IPS DF 6.9 (cell line): ENCODE measurements at regions not wholly inside any gene's neighbourhood (a gene's known extent, or its start where the extent isn't known, plus 50 kb on each side); places are given as distances from the start of the nearest gene placed in this dataset.

Experiments
- DNase-seq: peaks from one replicate; pipeline ENCODE4 v3.0.0-alpha.2; 2013; ENCODE audit warnings: low read depth, low spot score
- H3K27ac ChIP-seq: one replicate; pipeline ENCODE4 v1.5.1; 2013; ENCODE audit warnings: low read length, control low read depth
- H3K27me3 ChIP-seq: 2 replicates; pipeline ENCODE4 v1.6.1; 2013; ENCODE audit warnings: mild to moderate bottlenecking, low read length; ENCODE audit not compliant: control insufficient read depth, insufficient read depth
- H3K36me3 ChIP-seq: 2 replicates; pipeline ENCODE4 v1.6.1; 2013; ENCODE audit warnings: low read length; ENCODE audit not compliant: control insufficient read depth, insufficient read depth
- H3K4me1 ChIP-seq: 2 replicates; pipeline ENCODE4 v1.6.1; 2013; ENCODE audit warnings: low read length; ENCODE audit not compliant: control insufficient read depth, insufficient read depth
- H3K4me3 ChIP-seq: 2 replicates; pipeline ENCODE4 v1.5.1; 2013; ENCODE audit warnings: mild to moderate bottlenecking, low read length
- H3K9me3 ChIP-seq: 2 replicates; pipeline ENCODE4 v1.6.1; 2013; ENCODE audit warnings: low read length, inconsistent platforms; ENCODE audit not compliant: control insufficient read depth, insufficient read depth
- WGBS: extraction: QIAGEN DNeasy Blood & Tissue Kit; methylation state at CpG from one replicate; pipeline ENCODE4 v1.1.7; 2013; ENCODE audit warnings: mixed read lengths, missing lambda C conversion rate; ENCODE audit not compliant: insufficient read length, insufficient coverage; 5-methylcytosine and 5-hydroxymethylcytosine counted together

DNA sequence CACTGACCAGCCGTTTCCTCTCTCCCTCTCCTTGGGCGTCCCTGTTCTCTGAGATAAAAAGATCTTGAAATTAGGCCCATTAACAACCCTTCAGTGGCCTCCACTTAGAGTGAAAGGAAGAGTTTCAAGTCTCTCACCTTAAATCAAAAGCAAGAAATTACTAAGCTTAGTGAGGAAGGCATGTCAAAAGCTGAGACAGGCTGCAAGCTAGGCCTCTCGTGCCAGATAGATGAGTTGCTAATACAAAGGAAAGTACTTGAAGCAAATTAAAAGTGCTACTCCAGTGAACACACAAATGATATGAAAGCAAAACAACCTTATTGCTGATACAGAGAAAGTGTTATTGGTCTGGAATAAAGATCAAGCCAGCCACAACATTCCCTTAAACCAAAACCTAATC lies 331.3 kb upstream of the SEMA6A start:
- DNase-seq = no peak
- H3K4me3 ChIP-seq = no peak overlapping the region
- H3K4me1 ChIP-seq = no peaks in the 10 kb centered on the region
- H3K36me3 ChIP-seq = no peaks in the 10 kb centered on the region
- WGBS = no CpG with 5 or more reads among the region's 3 CpGs
- no peak overlapping the region for H3K27ac ChIP-seq
- H3K27me3 ChIP-seq = no peaks in the 10 kb centered on the region
- no peaks in the 10 kb centered on the region for H3K9me3 ChIP-seq

DNA sequence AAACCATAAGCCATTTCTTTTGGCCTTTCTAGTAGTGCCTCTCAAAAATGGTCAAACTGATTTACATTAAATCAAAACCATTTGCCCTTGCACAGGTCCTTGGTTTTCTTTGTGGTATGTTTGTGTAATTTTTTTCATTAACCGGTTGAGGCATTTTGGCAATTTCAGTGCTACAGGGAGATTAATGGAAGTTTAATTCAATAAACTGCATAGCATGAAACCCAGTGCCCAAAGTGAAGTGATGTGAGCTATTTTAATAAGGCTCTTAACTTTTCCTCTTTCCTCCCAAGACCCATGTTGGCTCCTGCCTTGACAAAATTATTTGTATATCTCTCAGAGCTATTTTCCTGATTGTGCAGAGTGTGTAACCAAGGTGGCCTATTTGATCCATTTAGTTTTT lies 326.2 kb upstream of the SEMA6A start:
- DNase-seq = no peak
- Histone ChIP-seq H3K4me1 (no peaks in the 10 kb centered on the region), H3K27me3 (no peaks in the 10 kb centered on the region), H3K9me3 (no peaks in the 10 kb centered on the region), H3K4me3 (no peak overlapping the region), H3K36me3 (no peaks in the 10 kb centered on the region), H3K27ac (no peak overlapping the region)
- no CpG with 5 or more reads among the region's 1 CpG for WGBS

DNA sequence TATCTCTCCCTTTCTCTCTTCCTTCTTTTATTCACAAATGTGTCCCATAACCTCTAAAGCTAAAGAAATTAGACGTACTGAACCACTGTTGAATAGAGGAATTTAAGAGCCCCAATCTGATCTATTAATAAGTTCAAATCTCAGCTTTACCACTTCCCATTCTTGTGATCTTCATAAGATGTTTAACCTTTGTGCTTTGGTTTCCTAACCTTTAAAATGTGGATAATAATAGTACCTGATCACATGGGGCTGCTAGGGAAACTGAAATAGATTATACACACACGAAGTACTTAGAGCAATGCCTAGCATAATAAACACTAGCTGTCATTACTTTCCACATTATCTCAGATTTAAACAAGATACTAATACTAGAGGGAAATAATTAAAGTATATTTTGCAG lies 324.3 kb upstream of the SEMA6A start:
- no peaks in the 10 kb centered on the region for H3K27me3 ChIP-seq
- H3K4me3 ChIP-seq = no peak overlapping the region
- H3K27ac ChIP-seq = no peak overlapping the region
- DNase-seq = no peak
- H3K9me3 ChIP-seq = no peaks in the 10 kb centered on the region
- WGBS = no CpG with 5 or more reads among the region's 2 CpGs
- no peaks in the 10 kb centered on the region for H3K4me1 ChIP-seq
- H3K36me3 ChIP-seq = no peaks in the 10 kb centered on the region

DNA sequence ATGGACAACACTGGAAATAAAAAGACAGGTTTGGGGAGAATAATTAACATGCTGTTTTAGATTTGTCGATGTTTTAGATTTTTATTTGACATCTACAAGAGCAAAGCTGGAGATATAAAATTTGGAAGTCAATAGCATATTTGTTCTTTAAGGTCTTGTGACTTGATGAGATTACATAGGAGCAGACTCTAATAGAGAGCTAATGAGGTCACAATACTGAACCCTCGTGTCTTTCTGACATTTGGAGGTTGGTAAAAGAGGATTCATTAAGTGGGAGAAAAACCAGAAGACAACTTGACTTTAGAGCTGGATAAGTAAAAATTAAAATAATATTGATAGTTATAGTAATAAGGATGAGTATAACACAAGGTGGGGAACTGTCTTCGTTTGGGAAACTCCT lies 322.7 kb upstream of the SEMA6A start:
- no peak for DNase-seq
- Histone ChIP-seq H3K27ac (no peak overlapping the region), H3K36me3 (no peaks in the 10 kb centered on the region), H3K27me3 (no peaks in the 10 kb centered on the region), H3K4me3 (no peak overlapping the region), H3K4me1 (no peaks in the 10 kb centered on the region), H3K9me3 (no peaks in the 10 kb centered on the region)
- WGBS = 100% methylated on average over 2 of the region's 3 CpGs

DNA sequence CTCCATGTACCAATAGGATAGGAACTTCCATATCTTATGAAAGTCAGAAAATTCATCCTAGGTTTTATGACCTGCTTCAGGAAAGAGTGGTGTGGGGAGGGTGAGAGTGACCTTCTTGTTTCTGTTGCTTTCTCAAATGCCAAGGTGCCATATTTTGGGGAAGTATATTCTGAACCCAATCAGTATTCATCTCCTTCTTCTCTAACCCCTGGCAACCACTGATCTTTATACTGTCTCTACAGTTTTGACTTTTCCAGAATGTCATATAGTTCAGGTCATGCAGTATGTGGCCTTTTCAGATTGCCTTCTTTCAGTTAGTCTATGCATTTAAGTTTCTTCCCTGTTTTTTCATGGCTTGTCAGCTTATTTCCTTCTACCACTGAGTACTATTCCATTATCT lies 321.4 kb upstream of the SEMA6A start:
- Histone ChIP-seq H3K36me3 (no peaks in the 10 kb centered on the region), H3K9me3 (no peaks in the 10 kb centered on the region), H3K27ac (no peak overlapping the region), H3K4me1 (no peaks in the 10 kb centered on the region), H3K27me3 (no peaks in the 10 kb centered on the region), H3K4me3 (no peak overlapping the region)
- no peak for DNase-seq

DNA sequence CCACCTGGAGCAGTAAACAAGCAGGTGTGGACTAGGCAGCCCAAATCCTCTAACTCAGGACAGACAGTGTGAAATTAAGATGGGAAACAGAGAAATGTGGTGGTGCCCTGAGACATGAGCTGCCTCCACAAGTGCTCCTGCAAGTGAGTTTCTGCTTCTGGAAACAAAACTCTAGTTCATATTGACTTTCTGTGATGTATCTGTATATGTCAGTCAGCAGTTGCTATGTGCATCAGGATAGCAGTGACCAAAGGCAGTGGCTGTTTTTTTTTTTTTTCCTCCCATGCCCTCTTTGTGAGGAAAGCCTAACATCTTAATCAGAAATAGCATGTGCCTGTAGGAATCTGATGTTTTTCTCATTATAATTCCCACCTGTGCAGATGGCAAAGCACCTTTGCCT lies 318.4 kb upstream of the SEMA6A start:
- no peak for DNase-seq
- no peak overlapping the region for H3K27ac ChIP-seq
- no peaks in the 10 kb centered on the region for H3K27me3 ChIP-seq
- no peak overlapping the region for H3K4me3 ChIP-seq
- no peaks in the 10 kb centered on the region for H3K36me3 ChIP-seq
- H3K9me3 ChIP-seq = no peaks in the 10 kb centered on the region
- H3K4me1 ChIP-seq = no peaks in the 10 kb centered on the region

DNA sequence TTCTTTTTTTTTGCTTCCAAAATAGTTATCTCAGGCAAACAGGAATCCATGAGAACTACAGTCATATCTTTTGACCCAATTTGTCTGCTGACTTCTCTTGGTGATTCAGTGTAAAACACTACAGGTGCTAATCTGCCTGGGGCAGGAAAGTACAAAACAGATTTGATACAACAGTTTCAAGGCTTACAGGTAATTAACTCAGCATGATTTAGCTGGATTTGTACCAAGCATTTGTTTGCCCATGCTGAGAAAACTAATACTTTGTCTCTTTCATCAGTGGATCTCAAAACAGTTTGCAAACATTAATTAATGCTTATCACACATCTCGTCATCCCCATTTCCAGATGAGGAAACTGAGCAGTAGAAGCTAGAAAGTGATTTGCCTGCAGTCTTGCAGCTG lies 312.5 kb upstream of the SEMA6A start:
- H3K4me1 ChIP-seq = no peaks in the 10 kb centered on the region
- H3K4me3 ChIP-seq = no peak overlapping the region
- no peaks in the 10 kb centered on the region for H3K36me3 ChIP-seq
- no CpG with 5 or more reads among the region's 1 CpG for WGBS
- H3K9me3 ChIP-seq = no peaks in the 10 kb centered on the region
- no peak for DNase-seq
- H3K27ac ChIP-seq = no peak overlapping the region
- no peaks in the 10 kb centered on the region for H3K27me3 ChIP-seq

DNA sequence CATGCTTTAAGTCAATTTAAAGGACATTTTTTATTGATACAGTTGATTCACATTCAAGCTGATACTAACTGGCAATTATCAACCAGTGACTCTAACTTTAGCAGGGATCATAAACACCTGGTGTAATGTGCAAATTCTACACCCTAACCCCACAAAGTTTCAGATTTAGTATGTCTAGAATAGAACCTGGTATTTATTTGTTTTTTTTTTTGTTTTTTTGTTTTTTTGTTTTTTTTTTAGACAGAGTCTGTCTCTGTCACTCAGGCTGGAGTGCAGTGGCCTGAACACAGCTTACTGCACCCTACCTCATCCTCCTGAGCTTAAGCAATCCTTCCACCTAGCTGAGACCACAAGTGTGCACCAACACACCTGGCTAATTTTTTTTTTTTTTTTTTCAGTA lies 311.2 kb upstream of the SEMA6A start:
- DNase-seq = no peak
- H3K4me3 ChIP-seq = no peak overlapping the region

DNA sequence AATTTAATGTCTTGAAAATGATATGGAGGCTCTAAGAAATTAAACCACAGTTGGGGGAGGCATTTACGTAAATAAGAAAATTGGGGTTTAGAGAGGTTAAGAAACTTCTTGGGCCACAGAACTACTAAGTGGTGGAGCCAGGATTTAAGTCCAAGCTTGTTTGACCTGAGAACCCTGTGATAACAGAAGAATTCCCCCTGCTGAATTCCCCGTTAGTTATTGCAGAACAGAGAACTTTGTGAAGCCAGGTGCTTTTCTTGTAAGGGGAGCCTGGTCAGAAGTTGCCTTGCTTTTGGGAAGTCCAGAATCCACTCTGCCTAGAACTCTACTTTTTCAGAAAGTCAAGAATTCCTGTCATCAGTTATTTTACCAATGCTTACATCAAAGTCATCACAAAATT lies 309.3 kb upstream of the SEMA6A start:
- no CpG with 5 or more reads among the region's 2 CpGs for WGBS
- no peaks in the 10 kb centered on the region for H3K36me3 ChIP-seq
- H3K9me3 ChIP-seq = no peaks in the 10 kb centered on the region
- DNase-seq = no peak
- H3K4me3 ChIP-seq = no peak overlapping the region
- H3K27ac ChIP-seq = no peak overlapping the region
- H3K4me1 ChIP-seq = no peaks in the 10 kb centered on the region
- no peaks in the 10 kb centered on the region for H3K27me3 ChIP-seq

More for the DNA sequence above, 311.2 kb upstream of the SEMA6A start:
- Histone ChIP-seq H3K9me3 (no peaks in the 10 kb centered on the region), H3K27ac (no peak overlapping the region), H3K36me3 (no peaks in the 10 kb centered on the region), H3K27me3 (no peaks in the 10 kb centered on the region), H3K4me1 (no peaks in the 10 kb centered on the region)

DNA sequence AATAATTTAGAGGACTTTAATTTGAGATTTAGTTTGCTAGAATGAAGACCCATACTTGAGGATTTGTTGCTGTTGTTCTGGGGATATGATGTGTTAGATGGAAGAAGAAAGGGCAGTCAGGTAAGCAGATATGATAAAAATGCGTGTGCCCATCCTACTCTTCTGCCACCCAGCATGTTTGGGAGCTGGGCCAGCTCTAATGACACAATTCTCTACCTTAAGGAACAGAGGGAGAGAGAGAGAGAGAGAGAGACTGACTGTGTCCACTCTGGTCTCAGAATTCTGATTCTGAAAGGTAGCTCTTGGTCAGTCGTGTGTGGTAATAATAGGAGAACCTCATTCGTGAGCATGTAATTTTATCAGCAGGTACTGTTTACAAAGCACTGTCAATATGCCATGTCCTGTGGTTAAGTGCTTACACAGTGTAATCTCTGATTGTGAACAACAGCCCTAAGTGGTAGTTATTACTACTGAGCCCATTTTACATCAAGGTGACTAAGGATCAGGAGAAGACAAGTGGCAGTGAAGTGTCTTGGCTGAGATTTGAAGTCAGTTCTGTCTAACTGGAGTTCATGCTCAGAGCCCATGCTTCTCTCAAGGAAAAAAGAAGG lies 307.4 kb upstream of the SEMA6A start:
- Histone ChIP-seq H3K4me1 (no peaks in the 10 kb centered on the region), H3K4me3 (no peak overlapping the region), H3K27ac (no peak overlapping the region), H3K36me3 (no peaks in the 10 kb centered on the region), H3K9me3 (no peaks in the 10 kb centered on the region), H3K27me3 (no peaks in the 10 kb centered on the region)
- no CpG with 5 or more reads among the region's 3 CpGs for WGBS
- DNase-seq = no peak

DNA sequence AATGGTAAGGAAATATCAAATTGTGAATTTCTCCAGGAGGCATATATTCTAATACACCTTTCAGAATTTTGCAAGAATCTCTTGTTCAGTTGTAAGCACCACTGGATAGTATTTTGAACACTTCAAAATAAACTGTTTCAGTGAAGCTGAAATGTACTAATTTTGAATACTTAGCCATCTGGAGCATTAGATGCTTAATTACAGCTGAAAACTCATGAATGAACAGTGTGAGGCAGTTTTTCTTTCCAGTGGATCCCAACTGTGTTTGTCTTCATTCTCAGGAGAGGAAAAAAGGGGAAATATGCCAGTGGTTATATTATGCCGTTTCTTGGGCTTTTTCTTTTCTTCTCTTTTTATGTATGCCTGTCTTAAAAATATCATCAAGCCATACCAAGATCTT lies 306.0 kb upstream of the SEMA6A start:
- no CpG with 5 or more reads among the region's 1 CpG for WGBS

More for the DNA sequence above, 306.0 kb upstream of the SEMA6A start:
- no peak overlapping the region for H3K27ac ChIP-seq
- no peaks in the 10 kb centered on the region for H3K27me3 ChIP-seq
- H3K4me1 ChIP-seq = no peaks in the 10 kb centered on the region
- DNase-seq = no peak
- H3K9me3 ChIP-seq = no peaks in the 10 kb centered on the region
- no peaks in the 10 kb centered on the region for H3K36me3 ChIP-seq
- no peak overlapping the region for H3K4me3 ChIP-seq
